GM21447 (cell line): ENCODE measurements at regions not wholly inside any gene's neighbourhood (a gene's known extent, or its start where the extent isn't known, plus 50 kb on each side); places are given as distances from the start of the nearest gene placed in this dataset.

Source experiments
- ATAC-seq: cut with Tn5 transposase; IDR thresholded peaks from one replicate; pipeline ENCODE4 v1.9.1; 2021; ENCODE audit not compliant: unreplicated experiment

DNA sequence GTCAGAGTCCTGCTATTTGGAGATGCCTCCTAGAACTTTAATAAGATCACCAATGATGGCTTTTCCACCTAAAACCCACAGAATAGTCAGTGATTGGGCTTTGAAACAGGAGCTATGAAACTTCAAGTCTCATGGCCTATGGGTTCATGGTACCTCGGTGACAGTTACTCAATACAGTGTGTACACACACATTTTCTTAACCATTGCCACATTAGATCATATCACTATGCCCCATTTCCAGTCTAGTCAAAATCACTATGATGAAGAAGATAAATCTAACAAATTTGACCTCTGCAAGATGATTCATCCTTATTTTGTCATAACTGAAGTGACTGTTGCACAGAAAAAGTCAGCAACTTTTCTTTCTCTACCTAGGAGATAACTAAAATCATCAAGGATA is 86.8 kb upstream of the OR13F1 start:
- no peak for ATAC-seq

DNA sequence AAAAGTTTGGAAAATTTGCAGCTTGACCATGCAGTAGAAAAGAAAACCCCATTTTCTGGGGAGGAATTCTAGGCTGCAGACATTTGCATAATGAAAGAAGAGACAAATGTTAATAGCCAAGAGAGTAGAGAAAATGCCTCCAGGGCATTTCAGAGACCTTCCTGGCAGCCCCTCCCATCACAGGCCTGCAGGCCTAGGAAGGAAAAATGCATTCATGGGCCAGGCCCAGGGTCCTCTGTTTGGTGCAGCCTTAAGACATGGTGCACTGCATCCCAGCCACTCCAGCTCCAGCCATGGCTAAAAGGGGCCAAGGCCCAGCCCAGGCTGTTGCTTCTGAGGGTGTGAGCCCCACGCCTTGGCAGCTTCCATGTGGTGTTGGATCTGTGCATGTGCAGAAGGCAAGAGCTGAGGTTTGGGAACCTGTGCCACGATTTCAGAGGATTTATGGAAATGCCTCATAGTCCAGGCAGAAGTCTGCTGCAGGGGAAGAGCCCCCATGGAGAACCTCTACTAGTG is 75.0 kb upstream of the OR13F1 start:
- no peak for ATAC-seq

DNA sequence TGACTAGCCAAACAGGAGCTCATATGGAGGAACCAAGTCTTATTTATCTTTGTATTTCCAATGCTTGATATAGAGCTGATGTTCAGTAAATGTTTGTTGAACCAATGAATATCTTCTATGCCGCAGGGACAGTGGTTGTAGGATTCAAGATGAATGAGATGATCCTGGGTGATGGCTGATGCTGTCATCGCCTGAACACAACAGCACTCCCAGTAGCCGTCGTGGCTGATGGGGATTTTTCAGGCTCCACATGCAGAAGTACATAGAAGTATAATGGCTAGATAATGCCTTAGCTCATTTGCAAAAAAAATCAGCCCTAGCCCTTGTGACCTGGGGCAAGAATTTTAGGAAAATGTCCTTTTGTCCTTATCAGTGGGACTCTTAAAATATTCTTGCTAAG is 69.0 kb upstream of the OR13F1 start:
- no peak for ATAC-seq

DNA sequence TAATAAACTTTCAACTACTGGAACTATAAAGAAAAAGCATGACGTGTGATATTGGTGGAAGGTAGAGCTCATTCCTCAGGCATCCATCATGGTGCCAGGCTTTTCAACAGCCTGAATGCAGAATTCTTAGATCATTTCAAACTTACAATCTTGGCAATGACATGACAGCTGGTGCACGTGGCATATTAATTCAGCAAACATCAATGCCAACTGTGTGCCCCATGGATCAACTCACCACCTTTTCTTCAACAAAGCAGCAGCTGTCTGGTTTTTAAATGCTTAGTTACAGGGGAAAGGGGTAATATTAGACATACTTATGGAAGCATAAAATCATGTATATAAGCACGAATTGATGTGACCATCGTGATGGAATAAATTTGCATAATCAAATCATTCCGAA is 56.0 kb upstream of the OR13F1 start:
- ATAC-seq, result no peak
